GM13976 (cell line): ENCODE measurements at regions not wholly inside any gene's neighbourhood (a gene's known extent, or its start where the extent isn't known, plus 50 kb on each side); places are given as distances from the start of the nearest gene placed in this dataset.

Experiments used
- DNase-seq: peaks from one replicate; pipeline ENCODE4 v3.0.0; 2012; ENCODE audit warnings: low spot score
- in situ Hi-C: fragments of 300-500 bp; cut with MboI; formaldehyde crosslinking; loops from one replicate; pipeline ENCODE4 v1.12.0; 2022; ENCODE audit warnings: low sequenced_read_pairs, mixed read lengths, inconsistent platforms; ENCODE audit not compliant: unreplicated experiment
- TF ChIP-seq, protein P1 (sequence below): IDR thresholded peaks from 2 replicates; pipeline ENCODE4 v1.5.1; 2012; ENCODE audit warnings: borderline replicate concordance, mild to moderate bottlenecking; ENCODE audit not compliant: insufficient read depth; ENCODE audit errors: extremely low read depth, missing control alignments, control extremely low read depth

DNA sequence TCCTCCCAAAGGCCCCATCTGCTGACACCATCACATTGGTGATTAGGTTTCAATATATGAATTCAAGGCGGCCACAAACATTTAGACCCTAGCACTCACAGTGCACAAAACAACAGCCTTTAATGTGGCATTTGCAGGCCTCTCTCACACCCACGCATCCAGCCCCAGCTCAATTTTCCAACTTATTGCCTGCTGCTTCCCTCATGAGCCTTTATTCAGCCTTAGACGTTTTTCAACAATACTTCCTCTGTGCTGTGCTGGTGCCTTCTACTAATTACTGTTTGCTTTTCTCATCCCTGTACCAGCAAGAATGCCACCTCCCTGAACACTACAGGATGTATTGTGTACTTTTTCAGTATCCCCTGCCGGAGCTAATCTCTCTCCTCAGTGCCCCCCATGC lies 334.6 kb downstream of the GABRB3 start:
- TF ChIP-seq, protein P1, sequence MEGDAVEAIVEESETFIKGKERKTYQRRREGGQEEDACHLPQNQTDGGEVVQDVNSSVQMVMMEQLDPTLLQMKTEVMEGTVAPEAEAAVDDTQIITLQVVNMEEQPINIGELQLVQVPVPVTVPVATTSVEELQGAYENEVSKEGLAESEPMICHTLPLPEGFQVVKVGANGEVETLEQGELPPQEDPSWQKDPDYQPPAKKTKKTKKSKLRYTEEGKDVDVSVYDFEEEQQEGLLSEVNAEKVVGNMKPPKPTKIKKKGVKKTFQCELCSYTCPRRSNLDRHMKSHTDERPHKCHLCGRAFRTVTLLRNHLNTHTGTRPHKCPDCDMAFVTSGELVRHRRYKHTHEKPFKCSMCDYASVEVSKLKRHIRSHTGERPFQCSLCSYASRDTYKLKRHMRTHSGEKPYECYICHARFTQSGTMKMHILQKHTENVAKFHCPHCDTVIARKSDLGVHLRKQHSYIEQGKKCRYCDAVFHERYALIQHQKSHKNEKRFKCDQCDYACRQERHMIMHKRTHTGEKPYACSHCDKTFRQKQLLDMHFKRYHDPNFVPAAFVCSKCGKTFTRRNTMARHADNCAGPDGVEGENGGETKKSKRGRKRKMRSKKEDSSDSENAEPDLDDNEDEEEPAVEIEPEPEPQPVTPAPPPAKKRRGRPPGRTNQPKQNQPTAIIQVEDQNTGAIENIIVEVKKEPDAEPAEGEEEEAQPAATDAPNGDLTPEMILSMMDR = peak; percentile 6
- in situ Hi-C loops = no loop called here
- no peak for DNase-seq

DNA sequence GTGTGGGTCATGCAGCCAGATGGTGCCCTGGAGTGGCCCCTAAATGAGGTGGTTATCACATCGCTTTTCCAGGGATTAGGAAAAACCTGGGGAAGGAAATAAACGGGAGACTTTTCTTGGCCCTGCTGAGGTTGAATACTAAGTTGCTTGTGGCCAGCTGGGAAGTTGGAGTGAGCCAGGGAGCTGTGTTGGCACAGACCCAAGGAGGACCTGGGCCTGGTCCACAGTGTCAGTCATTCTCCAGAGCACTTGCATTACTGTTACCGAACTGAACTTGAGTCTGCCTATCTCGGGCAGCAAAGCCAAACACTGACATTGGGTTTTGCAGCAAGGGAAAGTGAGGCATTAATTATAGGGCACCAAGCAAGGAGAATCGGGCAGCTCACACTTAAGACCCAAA lies 339.0 kb downstream of the GABRB3 start:
- in situ Hi-C loops = no loop called here
- TF ChIP-seq, protein P1 = no peak

DNA sequence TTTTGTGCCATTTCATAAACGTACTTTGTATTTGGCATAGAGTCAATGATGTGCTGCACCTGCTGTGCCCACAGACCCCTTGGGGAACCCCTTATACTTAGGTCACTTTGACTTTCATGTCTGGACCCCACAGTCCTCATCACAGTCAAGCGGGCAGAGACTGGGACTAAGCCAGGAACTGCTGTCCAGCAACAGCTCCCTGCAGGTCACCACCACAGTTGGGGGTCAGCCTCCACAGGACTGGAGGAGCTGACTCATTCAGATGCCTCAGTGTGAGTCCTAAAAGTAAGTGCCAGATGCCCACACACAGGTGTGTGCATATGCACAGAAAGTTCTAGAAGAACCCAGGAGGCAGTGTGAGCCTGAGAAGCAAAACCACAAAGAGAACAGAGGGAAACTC lies 339.8 kb downstream of the GABRB3 start:
- TF ChIP-seq, protein P1 = no peak
- no peak for DNase-seq
- in situ Hi-C loops = no loop called here

More for the DNA sequence above, 339.0 kb downstream of the GABRB3 start:
- DNase-seq = no peak

DNA sequence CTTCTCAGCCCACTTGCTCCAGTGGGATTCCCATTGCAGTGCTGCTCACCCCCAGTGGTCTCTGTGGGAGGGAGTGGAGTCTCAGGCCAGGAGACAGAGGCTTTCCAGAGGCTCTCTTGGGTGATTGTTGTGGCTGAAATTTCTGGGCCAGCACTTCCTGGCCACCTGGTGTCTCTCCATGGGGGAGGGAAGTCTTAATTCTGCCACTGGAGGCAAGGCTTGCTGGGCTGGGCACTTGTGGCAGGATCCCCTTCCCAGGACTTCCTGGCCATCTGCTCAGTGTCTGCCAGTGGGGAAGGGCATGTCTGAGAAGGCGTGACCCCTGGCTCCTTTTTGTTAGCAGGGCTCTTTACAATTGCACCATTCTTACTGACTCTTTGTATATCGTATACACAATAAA lies 351.8 kb downstream of the GABRB3 start:
- TF ChIP-seq, protein P1 = no peak
- in situ Hi-C loops = no loop called here
- no peak for DNase-seq

DNA sequence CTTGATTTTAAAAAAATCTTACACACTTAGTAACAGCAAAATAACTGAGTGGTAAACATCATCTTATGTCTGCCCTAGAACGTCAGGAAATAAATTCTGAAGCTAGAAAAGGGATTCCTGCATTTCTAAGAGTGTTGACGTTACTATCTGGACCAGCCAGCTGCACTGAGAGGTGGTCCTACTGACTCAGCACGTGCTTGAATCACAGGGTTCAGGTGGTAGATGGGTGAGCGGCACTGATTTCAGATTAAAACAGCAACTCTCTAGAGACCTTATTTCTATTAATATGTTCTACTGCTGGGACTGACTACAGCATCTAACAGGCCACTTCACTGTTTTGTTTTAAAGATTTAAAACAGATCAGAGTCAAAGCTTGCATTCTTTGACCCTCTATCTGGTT lies 377.2 kb downstream of the GABRB3 start:
- DNase-seq = no peak
- in situ Hi-C loops = no loop called here

DNA sequence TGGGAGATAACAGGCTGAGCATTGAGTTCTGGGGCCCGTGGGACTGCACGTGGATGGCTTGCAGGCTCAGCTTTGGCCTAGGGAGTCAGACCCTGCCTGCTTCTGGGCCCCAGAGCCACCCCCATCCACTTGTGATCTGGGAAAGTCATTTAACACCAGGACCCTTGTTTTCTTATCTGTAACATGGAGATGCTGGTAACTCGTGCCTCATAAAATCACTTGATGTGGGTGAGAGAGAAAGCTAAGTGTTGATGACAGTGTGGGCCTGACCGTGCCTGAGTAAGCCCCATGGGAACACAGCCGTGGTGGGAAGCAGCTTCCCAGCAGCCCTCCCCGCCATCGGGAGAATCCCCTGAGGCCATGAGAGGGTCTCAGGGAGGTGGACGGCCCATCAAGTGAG lies 378.1 kb downstream of the GABRB3 start:
- TF ChIP-seq, protein P1 = no peak
- DNase-seq = no peak
- in situ Hi-C loops = no loop called here

More for the DNA sequence above, 377.2 kb downstream of the GABRB3 start:
- TF ChIP-seq, protein P1 = no peak

DNA sequence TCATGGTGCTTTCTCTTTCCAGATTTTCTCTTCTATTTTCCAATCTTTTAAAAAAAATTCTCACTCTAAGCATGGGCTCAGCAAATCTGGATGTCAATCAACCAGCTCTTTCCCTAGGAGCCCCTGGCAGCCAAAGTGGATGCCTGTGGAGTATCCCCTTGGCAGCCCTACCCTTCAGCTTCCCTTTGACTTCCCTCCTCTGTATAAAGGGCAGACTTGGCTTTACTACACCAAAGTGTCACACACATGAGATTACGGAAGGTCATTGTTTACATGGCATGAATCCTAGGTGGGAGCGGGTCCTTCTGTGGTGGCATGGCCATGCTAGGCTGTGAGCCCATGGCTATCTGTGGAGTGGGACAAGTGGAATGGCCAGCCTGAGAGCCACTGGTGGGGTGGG lies 379.9 kb downstream of the GABRB3 start:
- TF ChIP-seq, protein P1 = no peak
- no peak for DNase-seq
- in situ Hi-C loops = no loop called here
